Neural progenitor cell (in vitro differentiated cells): ENCODE measurements at regions not wholly inside any gene's neighbourhood (a gene's known extent, or its start where the extent isn't known, plus 50 kb on each side); places are given as distances from the start of the nearest gene placed in this dataset.

Experiments used
- EZH2 ChIP-seq: fragments of 200-600 bp; sonication (generic); IDR thresholded peaks from 2 replicates; pipeline ENCODE4 v1.6.1; 2017; ENCODE audit warnings: antibody characterized with exemption, mild to moderate bottlenecking, moderate library complexity
- EZH2phosphoT487 ChIP-seq: fragments of 200-600 bp; sonication (generic); IDR thresholded peaks from 2 replicates; pipeline ENCODE4 v1.6.1; 2017; ENCODE audit warnings: antibody characterized with exemption
- TF ChIP-seq, protein P1 (sequence below): fragments of 200-600 bp; sonication (generic); IDR thresholded peaks from 2 replicates; pipeline ENCODE4 v1.5.1; 2017; ENCODE audit warnings: antibody characterized with exemption, mild to moderate bottlenecking

DNA sequence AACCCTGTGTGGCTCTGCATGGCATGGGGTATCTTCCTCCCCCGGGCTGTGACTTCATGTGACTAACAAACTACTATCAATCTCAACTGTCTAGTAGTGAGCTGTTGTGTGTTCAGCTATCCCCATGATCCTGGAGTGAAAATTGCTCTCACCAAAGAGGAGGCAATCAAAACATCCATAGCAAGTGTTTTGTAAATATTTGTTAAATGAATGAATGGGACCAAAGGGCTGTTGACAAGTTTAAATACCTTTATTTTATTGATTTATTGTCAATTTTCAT, 138.1 kb upstream of the CPM start:
- TF ChIP-seq, protein P1, sequence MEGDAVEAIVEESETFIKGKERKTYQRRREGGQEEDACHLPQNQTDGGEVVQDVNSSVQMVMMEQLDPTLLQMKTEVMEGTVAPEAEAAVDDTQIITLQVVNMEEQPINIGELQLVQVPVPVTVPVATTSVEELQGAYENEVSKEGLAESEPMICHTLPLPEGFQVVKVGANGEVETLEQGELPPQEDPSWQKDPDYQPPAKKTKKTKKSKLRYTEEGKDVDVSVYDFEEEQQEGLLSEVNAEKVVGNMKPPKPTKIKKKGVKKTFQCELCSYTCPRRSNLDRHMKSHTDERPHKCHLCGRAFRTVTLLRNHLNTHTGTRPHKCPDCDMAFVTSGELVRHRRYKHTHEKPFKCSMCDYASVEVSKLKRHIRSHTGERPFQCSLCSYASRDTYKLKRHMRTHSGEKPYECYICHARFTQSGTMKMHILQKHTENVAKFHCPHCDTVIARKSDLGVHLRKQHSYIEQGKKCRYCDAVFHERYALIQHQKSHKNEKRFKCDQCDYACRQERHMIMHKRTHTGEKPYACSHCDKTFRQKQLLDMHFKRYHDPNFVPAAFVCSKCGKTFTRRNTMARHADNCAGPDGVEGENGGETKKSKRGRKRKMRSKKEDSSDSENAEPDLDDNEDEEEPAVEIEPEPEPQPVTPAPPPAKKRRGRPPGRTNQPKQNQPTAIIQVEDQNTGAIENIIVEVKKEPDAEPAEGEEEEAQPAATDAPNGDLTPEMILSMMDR, result no peak
- TF ChIP-seq EZH2 (no peak), EZH2phosphoT487 (no peak)
